IPS DF 19.7 (cell line): ENCODE measurements at regions not wholly inside any gene's neighbourhood (a gene's known extent, or its start where the extent isn't known, plus 50 kb on each side); places are given as distances from the start of the nearest gene placed in this dataset.

Experiments used
- DNase-seq: peaks from one replicate; pipeline ENCODE4 v3.0.0-alpha.2; 2013; ENCODE audit warnings: low read depth, low spot score

GRCh38 chr16:87218281-87219055 is 98.7 kb downstream of the C16orf95 start:
- DNase-seq = no peak

- no peak for DNase-seq
These were observed 97.8 kb downstream of the C16orf95 start for GRCh38 chr16:87219287-87219909.

- DNase-seq = no peak
These were observed 95.6 kb downstream of the C16orf95 start for GRCh38 chr16:87221633-87222032.

GRCh38 chr16:87222335-87222734 is 94.9 kb downstream of the C16orf95 start:
- DNase-seq = no peak

GRCh38 chr16:87223656-87224248 is 93.4 kb downstream of the C16orf95 start:
- DNase-seq = no peak

- DNase-seq = no peak
These were observed 90.3 kb downstream of the C16orf95 start for GRCh38 chr16:87226926-87227295.

GRCh38 chr16:87227296-87227951 is 89.8 kb downstream of the C16orf95 start:
- no peak for DNase-seq

GRCh38 chr16:87228363-87228762 is 88.8 kb downstream of the C16orf95 start:
- no peak for DNase-seq

- no peak for DNase-seq
These were observed 87.7 kb downstream of the C16orf95 start for GRCh38 chr16:87229230-87230188.

GRCh38 chr16:87230571-87230970 is 86.6 kb downstream of the C16orf95 start:
- DNase-seq = no peak

GRCh38 chr16:87231295-87231694 is 85.9 kb downstream of the C16orf95 start:
- DNase-seq = no peak

- DNase-seq = no peak
These were observed 85.3 kb downstream of the C16orf95 start for GRCh38 chr16:87231911-87232310.

- no peak for DNase-seq
These were observed 83.3 kb downstream of the C16orf95 start for GRCh38 chr16:87233928-87234327.

- no peak for DNase-seq
These were observed 82.6 kb downstream of the C16orf95 start for GRCh38 chr16:87234601-87235000.

- DNase-seq = no peak
These were observed 81.2 kb downstream of the C16orf95 start for GRCh38 chr16:87235810-87236515.

- no peak for DNase-seq
These were observed 80.6 kb downstream of the C16orf95 start for GRCh38 chr16:87236516-87237115.

- no peak for DNase-seq
These were observed 78.9 kb downstream of the C16orf95 start for GRCh38 chr16:87238361-87238715.

GRCh38 chr16:87239545-87239944 is 77.6 kb downstream of the C16orf95 start:
- no peak for DNase-seq

GRCh38 chr16:87240211-87241136 is 76.7 kb downstream of the C16orf95 start:
- no peak for DNase-seq
